Left ventricle myocardium inferior (tissue), 1 donor: ENCODE measurements at regions not wholly inside any gene's neighbourhood (a gene's known extent, or its start where the extent isn't known, plus 50 kb on each side); places are given as distances from the start of the nearest gene placed in this dataset.

Source experiments
- DNase-seq: peaks from one replicate; pipeline ENCODE4 v3.0.0-alpha.2; 2020
- H3K27ac ChIP-seq: fragments of 200-600 bp; replicated peaks from 2 replicates; pipeline ENCODE4 v1.8.0; 2021
- H3K27me3 ChIP-seq: fragments of 200-600 bp; 2 replicates; pipeline ENCODE4 v1.8.0; 2021; ENCODE audit warnings: low read depth
- H3K36me3 ChIP-seq: fragments of 200-600 bp; 2 replicates; pipeline ENCODE4 v1.8.0; 2021
- H3K4me1 ChIP-seq: fragments of 200-600 bp; 2 replicates; pipeline ENCODE4 v1.8.0; 2021
- H3K4me3 ChIP-seq: fragments of 200-600 bp; 2 replicates; pipeline ENCODE4 v1.8.0; 2021; ENCODE audit warnings: mild to moderate bottlenecking, moderate library complexity
- H3K9me3 ChIP-seq: fragments of 200-600 bp; replicated peaks from 2 replicates; pipeline ENCODE4 v1.8.0; 2021
- CTCF ChIP-seq: fragments of 200-600 bp; IDR thresholded peaks from 2 replicates; pipeline ENCODE4 v1.8.0; 2021; ENCODE audit warnings: antibody characterized with exemption, mild to moderate bottlenecking, borderline replicate concordance
- intact Hi-C: fragments of 100-400 bp; cut with micrococcal nuclease; formaldehyde crosslinking; loops from one replicate; pipeline ENCODE4 v1.11.0; 2022
- donor health status: DM: no; HTN: yes; CAD: no; lungs with severe emphysema.

GRCh38 chr5:67954351-67954750 is 261.2 kb upstream of the PIK3R1 start:
- intact Hi-C loops, result no loop called here
- TF ChIP-seq CTCF, result no peak
- peaks cover 5% of the 10 kb centered on the region for H3K9me3 ChIP-seq
- H3K4me1 ChIP-seq, result no peaks in the 10 kb centered on the region
- H3K27ac ChIP-seq, result no peak overlapping the region
- no peaks in the 10 kb centered on the region for H3K36me3 ChIP-seq
- no peaks in the 10 kb centered on the region for H3K27me3 ChIP-seq
- no peak for DNase-seq
- H3K4me3 ChIP-seq, result no peak overlapping the region

- intact Hi-C loops, result no loop called here
- no peak for DNase-seq
- no peaks in the 10 kb centered on the region for H3K9me3 ChIP-seq
- H3K27ac ChIP-seq, result no peak overlapping the region
- H3K36me3 ChIP-seq, result no peaks in the 10 kb centered on the region
- H3K4me1 ChIP-seq, result peaks cover 6% of the 10 kb centered on the region
- no peak for TF ChIP-seq CTCF
- H3K4me3 ChIP-seq, result no peak overlapping the region
- no peaks in the 10 kb centered on the region for H3K27me3 ChIP-seq
These were observed 273.1 kb upstream of the PIK3R1 start for GRCh38 chr5:67942421-67942820.

- H3K27me3 ChIP-seq, result no peaks in the 10 kb centered on the region
- DNase-seq, result no peak
- intact Hi-C loops, result no loop called here
- peaks cover 6% of the 10 kb centered on the region for H3K4me1 ChIP-seq
- H3K36me3 ChIP-seq, result no peaks in the 10 kb centered on the region
- no peak for TF ChIP-seq CTCF
- H3K9me3 ChIP-seq, result no peaks in the 10 kb centered on the region
- H3K4me3 ChIP-seq, result no peak overlapping the region
- no peak overlapping the region for H3K27ac ChIP-seq
These were observed 273.7 kb upstream of the PIK3R1 start for GRCh38 chr5:67941614-67942401.

- Histone ChIP-seq H3K27ac (no peak overlapping the region), H3K4me3 (no peak overlapping the region), H3K27me3 (no peaks in the 10 kb centered on the region), H3K9me3 (no peaks in the 10 kb centered on the region), H3K36me3 (no peaks in the 10 kb centered on the region), H3K4me1 (no peaks in the 10 kb centered on the region)
- intact Hi-C loops, result no loop called here
- TF ChIP-seq CTCF, result no peak
- DNase-seq, result no peak
These were observed 279.5 kb upstream of the PIK3R1 start for GRCh38 chr5:67935908-67936566.

GRCh38 chr5:67934976-67935375 is 280.6 kb upstream of the PIK3R1 start:
- Histone ChIP-seq H3K27me3 (no peaks in the 10 kb centered on the region), H3K4me3 (no peak overlapping the region), H3K4me1 (no peaks in the 10 kb centered on the region), H3K9me3 (no peaks in the 10 kb centered on the region), H3K36me3 (no peaks in the 10 kb centered on the region), H3K27ac (no peak overlapping the region)
- intact Hi-C loops, result no loop called here
- TF ChIP-seq CTCF, result no peak
- no peak for DNase-seq
